ENCODE measurements at regions not wholly inside any gene's neighbourhood (a gene's known extent, or its start where the extent isn't known, plus 50 kb on each side); places are given as distances from the start of the nearest gene placed in this dataset.

GRCh38 chr5:104734046-104734445 lies 1171.5 kb upstream of the NUDT12 start:
- DNase-seq (ENCODE audit: unreplicated experiment) = no peak
- no peaks in the 10 kb centered on the region for H3K4me1 Mint-ChIP-seq (ENCODE audit: insufficient read depth, unreplicated experiment)
- H3K4me3 Mint-ChIP-seq (ENCODE audit: unreplicated experiment) = no peak overlapping the region
- ChIA-PET POLR2A (no interaction called here), CTCF (interaction anchor here (0.6 kb wide), 1 partner anchor 729 kb away, joined by 3 read pairs; no protein-coding TSS in a partner anchor)
- intact Hi-C loops (cut with micrococcal nuclease) = no loop called here
- H3K27ac Mint-ChIP-seq (ENCODE audit: low read depth, unreplicated experiment) = no peak overlapping the region
- no peak for TF ChIP-seq CTCF (IDR thresholded peaks at IDR 0.05; ENCODE audit: unreplicated experiment)
- H3K9me3 Mint-ChIP-seq (ENCODE audit: unreplicated experiment) = peaks cover 7% of the 10 kb centered on the region
- H3K36me3 Mint-ChIP-seq (ENCODE audit: insufficient read depth, unreplicated experiment) = no peaks in the 10 kb centered on the region
- no TSS peak for BruUV-seq (replicated peaks)
- no peaks in the 10 kb centered on the region for H3K27me3 Mint-ChIP-seq (ENCODE audit: insufficient read depth, unreplicated experiment)

GRCh38 chr5:104733063-104733669 lies 1170.6 kb upstream of the NUDT12 start:
- H3K9me3 Mint-ChIP-seq (ENCODE audit: unreplicated experiment) = peaks cover 7% of the 10 kb centered on the region
- TF ChIP-seq CTCF (IDR thresholded peaks at IDR 0.05; ENCODE audit: unreplicated experiment) = no peak
- POLR2A ChIA-PET = interaction anchor here (0.6 to 0.7 kb wide), 2 partner anchors 11 to 1313 kb away, joined by 3 to 4 read pairs; no protein-coding TSS in a partner anchor
- no peak overlapping the region for H3K4me3 Mint-ChIP-seq (ENCODE audit: unreplicated experiment)
- no TSS peak for BruUV-seq (replicated peaks)
- DNase-seq (ENCODE audit: unreplicated experiment) = no peak
- H3K27ac Mint-ChIP-seq (ENCODE audit: low read depth, unreplicated experiment) = no peak overlapping the region
- H3K27me3 Mint-ChIP-seq (ENCODE audit: insufficient read depth, unreplicated experiment) = no peaks in the 10 kb centered on the region
- intact Hi-C loops (cut with micrococcal nuclease) = no loop called here
- no peaks in the 10 kb centered on the region for H3K36me3 Mint-ChIP-seq (ENCODE audit: insufficient read depth, unreplicated experiment)
- CTCF ChIA-PET = interaction anchor here (0.6 kb wide), 2 partner anchors 730 to 1386 kb away, joined by 3 read pairs; no protein-coding TSS in a partner anchor
- H3K4me1 Mint-ChIP-seq (ENCODE audit: insufficient read depth, unreplicated experiment) = no peaks in the 10 kb centered on the region

GRCh38 chr5:104731331-104731730 lies 1168.7 kb upstream of the NUDT12 start:
- Mint-ChIP-seq H3K27me3 (ENCODE audit: insufficient read depth, unreplicated experiment) (no peaks in the 10 kb centered on the region), H3K27ac (ENCODE audit: low read depth, unreplicated experiment) (no peak overlapping the region), H3K4me3 (ENCODE audit: unreplicated experiment) (no peak overlapping the region), H3K36me3 (ENCODE audit: insufficient read depth, unreplicated experiment) (no peaks in the 10 kb centered on the region), H3K9me3 (ENCODE audit: unreplicated experiment) (peaks cover 7% of the 10 kb centered on the region), H3K4me1 (ENCODE audit: insufficient read depth, unreplicated experiment) (no peaks in the 10 kb centered on the region)
- BruUV-seq (replicated peaks) = no TSS peak
- no peak for TF ChIP-seq CTCF (IDR thresholded peaks at IDR 0.05; ENCODE audit: unreplicated experiment)
- intact Hi-C loops (cut with micrococcal nuclease) = no loop called here
- CTCF ChIA-PET = interaction anchor here (0.6 kb wide), 1 partner anchor 788 kb away, joined by 3 read pairs; no protein-coding TSS in a partner anchor
- POLR2A ChIA-PET = no interaction called here
- DNase-seq (ENCODE audit: unreplicated experiment) = no peak

- Mint-ChIP-seq H3K27me3 (ENCODE audit: insufficient read depth, unreplicated experiment) (no peaks in the 10 kb centered on the region), H3K4me1 (ENCODE audit: insufficient read depth, unreplicated experiment) (no peaks in the 10 kb centered on the region), H3K4me3 (ENCODE audit: unreplicated experiment) (no peak overlapping the region), H3K27ac (ENCODE audit: low read depth, unreplicated experiment) (no peak overlapping the region), H3K9me3 (ENCODE audit: unreplicated experiment) (peaks cover 8% of the 10 kb centered on the region), H3K36me3 (ENCODE audit: insufficient read depth, unreplicated experiment) (no peaks in the 10 kb centered on the region)
- DNase-seq (ENCODE audit: unreplicated experiment) = no peak
- no TSS peak for BruUV-seq (replicated peaks)
- TF ChIP-seq CTCF (IDR thresholded peaks at IDR 0.05; ENCODE audit: unreplicated experiment) = no peak
- CTCF ChIA-PET = interaction anchor here (0.7 kb wide), 1 partner anchor 33 kb away, joined by 3 read pairs; no protein-coding TSS in a partner anchor
- POLR2A ChIA-PET = no interaction called here
- intact Hi-C loops (cut with micrococcal nuclease) = no loop called here
Measured at GRCh38 chr5:104708027-104708426, 1145.4 kb upstream of the NUDT12 start.

All from MCF 10A (cell line).